PC-3 (cell line): ENCODE measurements at regions not wholly inside any gene's neighbourhood (a gene's known extent, or its start where the extent isn't known, plus 50 kb on each side); places are given as distances from the start of the nearest gene placed in this dataset.

Experiments
- ATAC-seq: fragments of 200-7000 bp; cut with Tn5 transposase; 2 replicates; pipeline ENCODE4 v1.9.1; 2020; ENCODE audit warnings: mild to moderate bottlenecking, moderate library complexity
- BruUV-seq: library from RNA; stranded (reverse); fragments of 400-500 nt; replicated peaks from 2 replicates; lab custom pipeline; 2021; lab: Mats Ljungman, UMichigan
- CTCF ChIA-PET: fragments of 300-600 bp; sonication (Branson Sonifier 250); formaldehyde crosslinking; loops from one replicate; lab custom pipeline; 2022; ENCODE audit warnings: antibody characterized with exemption; lab: Charles Lee
- POLR2A ChIA-PET: fragments of 300-600 bp; sonication (Branson Sonifier 250); formaldehyde crosslinking; loops from one replicate; lab custom pipeline; 2022; ENCODE audit warnings: antibody characterized with exemption; ENCODE audit not compliant: unreplicated experiment; lab: Charles Lee
- DNase-seq: peaks from one replicate; pipeline ENCODE4 v3.0.0-alpha.2; 2015
- H2AFZ ChIP-seq: fragments of 300-600 bp; sonication (generic); 2 replicates; pipeline ENCODE4 v1.6.0; 2016; ENCODE audit warnings: antibody characterized with exemption, low read length
- H3F3A ChIP-seq: fragments of 300-600 bp; sonication (generic); one replicate; pipeline ENCODE4 v1.6.0; 2017; ENCODE audit warnings: antibody characterized with exemption, low read length, control low read depth, mild to moderate bottlenecking; ENCODE audit not compliant: unreplicated experiment
- H3K27ac ChIP-seq: fragments of 300-600 bp; sonication (generic); 2 replicates; pipeline ENCODE4 v1.5.1; 2016; ENCODE audit warnings: mild to moderate bottlenecking, low read length
- H3K27me3 ChIP-seq: fragments of 300-600 bp; sonication (generic); 2 replicates; pipeline ENCODE4 v1.6.1; 2016; ENCODE audit warnings: low read length, mixed read lengths
- H3K36me3 ChIP-seq: fragments of 300-600 bp; sonication (generic); 2 replicates; pipeline ENCODE4 v1.6.1; 2016; ENCODE audit warnings: low read depth, mixed run types, low read length, mixed read lengths
- H3K4me1 ChIP-seq: fragments of 300-600 bp; sonication (generic); 2 replicates; pipeline ENCODE4 v1.5.1; 2016; ENCODE audit warnings: low read length; ENCODE audit not compliant: insufficient read depth
- H3K4me2 ChIP-seq: fragments of 300-600 bp; sonication (generic); 2 replicates; pipeline ENCODE4 v1.6.0; 2016; ENCODE audit warnings: low read length
- H3K4me3 ChIP-seq: fragments of 300-600 bp; sonication (generic); 2 replicates; pipeline ENCODE4 v1.5.1; 2016; ENCODE audit warnings: mild to moderate bottlenecking, low read length, mixed read lengths
- H3K79me2 ChIP-seq: fragments of 300-600 bp; sonication (generic); 2 replicates; pipeline ENCODE4 v1.6.1; 2017; ENCODE audit warnings: low read length, mixed read lengths
- H3K9ac ChIP-seq: fragments of 300-600 bp; sonication (generic); 2 replicates; pipeline ENCODE4 v1.6.0; 2016; ENCODE audit warnings: mild to moderate bottlenecking, low read length
- H3K9me2 ChIP-seq: fragments of 300-600 bp; sonication (generic); replicated peaks from 2 replicates; pipeline ENCODE4 v1.6.1; 2016; ENCODE audit warnings: mixed run types, low read length, mixed read lengths
- H3K9me3 ChIP-seq: fragments of 300-600 bp; sonication (generic); 2 replicates; pipeline ENCODE4 v1.6.1; 2016; ENCODE audit warnings: low read length, mixed read lengths
- H4K20me1 ChIP-seq: fragments of 300-600 bp; sonication (generic); 2 replicates; pipeline ENCODE4 v1.6.1; 2016; ENCODE audit warnings: low read length, mixed read lengths
- CTCF ChIP-seq: fragments of 300-600 bp; sonication (generic); conservative IDR thresholded peaks from 2 replicates; pipeline ENCODE4 v1.5.1; 2017; ENCODE audit warnings: antibody characterized with exemption, low read depth, mild to moderate bottlenecking, low read length
- EZH2 ChIP-seq: fragments of 300-600 bp; sonication (generic); IDR thresholded peaks from one replicate; pipeline ENCODE4 v1.6.1; 2017; ENCODE audit warnings: antibody characterized with exemption, mild to moderate bottlenecking, low read length; ENCODE audit not compliant: unreplicated experiment
- EZH2phosphoT487 ChIP-seq: fragments of 300-600 bp; sonication (generic); IDR thresholded peaks from 2 replicates; pipeline ENCODE4 v1.6.1; 2018; ENCODE audit warnings: mild to moderate bottlenecking, antibody characterized with exemption, low read length, borderline replicate concordance
- intact Hi-C: fragments of 100-400 bp; cut with micrococcal nuclease; formaldehyde crosslinking; loops from 2 replicates; pipeline ENCODE4 v1.9.0; 2023

GRCh38 chr5:171629628-171630349 lies 155.8 kb upstream of the SMIM23 start:
- intact Hi-C loops: loop anchor here (1.0 to 2.0 kb wide), 2 partner anchors 221 to 278 kb away; no protein-coding TSS in a partner anchor
- POLR2A ChIA-PET: no interaction called here
- Histone ChIP-seq H3K27me3 (peaks cover 54% of the 10 kb centered on the region), H3K4me2 (peak overlapping the region; percentile 78), H3K36me3 (no peaks in the 10 kb centered on the region), H3F3A (no peaks in the 10 kb centered on the region), H3K9me3 (no peaks in the 10 kb centered on the region), H3K79me2 (no peaks in the 10 kb centered on the region), H4K20me1 (no peaks in the 10 kb centered on the region), H3K27ac (no peak overlapping the region), H2AFZ (peak overlapping the region; percentile 75), H3K4me3 (peak overlapping the region; percentile 51), H3K4me1 (0 out of 2 replicates have a peak, but pooled peaks cover 5% of the 10 kb centered on the region), H3K9me2 (no peaks in the 10 kb centered on the region), H3K9ac (no peak overlapping the region)
- peak; percentile 57 for TF ChIP-seq CTCF
- TF ChIP-seq EZH2: no peak
- BruUV-seq: no TSS peak
- ATAC-seq (peak; percentile 98), DNase-seq (peak; percentile 68)
- CTCF ChIA-PET: interaction anchor here (0.5 to 0.7 kb wide), 2 partner anchors 161 to 210 kb away, joined by 3 to 5 read pairs; partner anchors contain the start of gene FGF18

- POLR2A ChIA-PET: no interaction called here
- DNase-seq (no peak), ATAC-seq (no peak)
- CTCF ChIA-PET: no interaction called here
- Histone ChIP-seq H2AFZ (peak overlapping the region; percentile 75), H3K4me1 (0 out of 2 replicates have a peak, but pooled peaks cover 5% of the 10 kb centered on the region), H3K9me3 (no peaks in the 10 kb centered on the region), H3K27ac (no peak overlapping the region), H3K4me3 (peak overlapping the region; percentile 51), H4K20me1 (no peaks in the 10 kb centered on the region), H3K9me2 (no peaks in the 10 kb centered on the region), H3K79me2 (no peaks in the 10 kb centered on the region), H3F3A (no peaks in the 10 kb centered on the region), H3K4me2 (peak overlapping the region; percentile 78), H3K36me3 (no peaks in the 10 kb centered on the region), H3K27me3 (peaks cover 58% of the 10 kb centered on the region), H3K9ac (no peak overlapping the region)
- intact Hi-C loops: loop anchor here (1.0 to 2.0 kb wide), 2 partner anchors 220 to 277 kb away; no protein-coding TSS in a partner anchor
- no TSS peak for BruUV-seq
- no peak for TF ChIP-seq EZH2phosphoT487
- no peak for TF ChIP-seq EZH2
- TF ChIP-seq CTCF: no peak
These were observed 155.1 kb upstream of the SMIM23 start for GRCh38 chr5:171630350-171631065.
